PC-3 (cell line): ENCODE measurements at regions not wholly inside any gene's neighbourhood (a gene's known extent, or its start where the extent isn't known, plus 50 kb on each side); places are given as distances from the start of the nearest gene placed in this dataset.

Experiments
- ATAC-seq: fragments of 200-7000 bp; cut with Tn5 transposase; 2 replicates; pipeline ENCODE4 v1.9.1; 2020; ENCODE audit warnings: mild to moderate bottlenecking, moderate library complexity
- BruUV-seq: library from RNA; stranded (reverse); fragments of 400-500 nt; replicated peaks from 2 replicates; lab custom pipeline; 2021; lab: Mats Ljungman, UMichigan
- CTCF ChIA-PET: fragments of 300-600 bp; sonication (Branson Sonifier 250); formaldehyde crosslinking; loops from one replicate; lab custom pipeline; 2022; ENCODE audit warnings: antibody characterized with exemption; lab: Charles Lee
- POLR2A ChIA-PET: fragments of 300-600 bp; sonication (Branson Sonifier 250); formaldehyde crosslinking; loops from one replicate; lab custom pipeline; 2022; ENCODE audit warnings: antibody characterized with exemption; ENCODE audit not compliant: unreplicated experiment; lab: Charles Lee
- DNase-seq: peaks from one replicate; pipeline ENCODE4 v3.0.0-alpha.2; 2015
- H2AFZ ChIP-seq: fragments of 300-600 bp; sonication (generic); 2 replicates; pipeline ENCODE4 v1.6.0; 2016; ENCODE audit warnings: antibody characterized with exemption, low read length
- H3F3A ChIP-seq: fragments of 300-600 bp; sonication (generic); one replicate; pipeline ENCODE4 v1.6.0; 2017; ENCODE audit warnings: antibody characterized with exemption, low read length, control low read depth, mild to moderate bottlenecking; ENCODE audit not compliant: unreplicated experiment
- H3K27ac ChIP-seq: fragments of 300-600 bp; sonication (generic); 2 replicates; pipeline ENCODE4 v1.5.1; 2016; ENCODE audit warnings: mild to moderate bottlenecking, low read length
- H3K27me3 ChIP-seq: fragments of 300-600 bp; sonication (generic); 2 replicates; pipeline ENCODE4 v1.6.1; 2016; ENCODE audit warnings: low read length, mixed read lengths
- H3K36me3 ChIP-seq: fragments of 300-600 bp; sonication (generic); 2 replicates; pipeline ENCODE4 v1.6.1; 2016; ENCODE audit warnings: low read depth, mixed run types, low read length, mixed read lengths
- H3K4me1 ChIP-seq: fragments of 300-600 bp; sonication (generic); 2 replicates; pipeline ENCODE4 v1.5.1; 2016; ENCODE audit warnings: low read length; ENCODE audit not compliant: insufficient read depth
- H3K4me2 ChIP-seq: fragments of 300-600 bp; sonication (generic); 2 replicates; pipeline ENCODE4 v1.6.0; 2016; ENCODE audit warnings: low read length
- H3K4me3 ChIP-seq: fragments of 300-600 bp; sonication (generic); 2 replicates; pipeline ENCODE4 v1.5.1; 2016; ENCODE audit warnings: mild to moderate bottlenecking, low read length, mixed read lengths
- H3K79me2 ChIP-seq: fragments of 300-600 bp; sonication (generic); 2 replicates; pipeline ENCODE4 v1.6.1; 2017; ENCODE audit warnings: low read length, mixed read lengths
- H3K9ac ChIP-seq: fragments of 300-600 bp; sonication (generic); 2 replicates; pipeline ENCODE4 v1.6.0; 2016; ENCODE audit warnings: mild to moderate bottlenecking, low read length
- H3K9me2 ChIP-seq: fragments of 300-600 bp; sonication (generic); replicated peaks from 2 replicates; pipeline ENCODE4 v1.6.1; 2016; ENCODE audit warnings: mixed run types, low read length, mixed read lengths
- H3K9me3 ChIP-seq: fragments of 300-600 bp; sonication (generic); 2 replicates; pipeline ENCODE4 v1.6.1; 2016; ENCODE audit warnings: low read length, mixed read lengths
- H4K20me1 ChIP-seq: fragments of 300-600 bp; sonication (generic); 2 replicates; pipeline ENCODE4 v1.6.1; 2016; ENCODE audit warnings: low read length, mixed read lengths
- EZH2 ChIP-seq: fragments of 300-600 bp; sonication (generic); IDR thresholded peaks from one replicate; pipeline ENCODE4 v1.6.1; 2017; ENCODE audit warnings: antibody characterized with exemption, mild to moderate bottlenecking, low read length; ENCODE audit not compliant: unreplicated experiment
- EZH2phosphoT487 ChIP-seq: fragments of 300-600 bp; sonication (generic); IDR thresholded peaks from 2 replicates; pipeline ENCODE4 v1.6.1; 2018; ENCODE audit warnings: mild to moderate bottlenecking, antibody characterized with exemption, low read length, borderline replicate concordance
- intact Hi-C: fragments of 100-400 bp; cut with micrococcal nuclease; formaldehyde crosslinking; loops from 2 replicates; pipeline ENCODE4 v1.9.0; 2023
- TF ChIP-seq, protein P1 (sequence below): fragments of 300-600 bp; sonication (generic); conservative IDR thresholded peaks from 2 replicates; pipeline ENCODE4 v1.5.1; 2017; ENCODE audit warnings: antibody characterized with exemption, low read depth, mild to moderate bottlenecking, low read length

DNA sequence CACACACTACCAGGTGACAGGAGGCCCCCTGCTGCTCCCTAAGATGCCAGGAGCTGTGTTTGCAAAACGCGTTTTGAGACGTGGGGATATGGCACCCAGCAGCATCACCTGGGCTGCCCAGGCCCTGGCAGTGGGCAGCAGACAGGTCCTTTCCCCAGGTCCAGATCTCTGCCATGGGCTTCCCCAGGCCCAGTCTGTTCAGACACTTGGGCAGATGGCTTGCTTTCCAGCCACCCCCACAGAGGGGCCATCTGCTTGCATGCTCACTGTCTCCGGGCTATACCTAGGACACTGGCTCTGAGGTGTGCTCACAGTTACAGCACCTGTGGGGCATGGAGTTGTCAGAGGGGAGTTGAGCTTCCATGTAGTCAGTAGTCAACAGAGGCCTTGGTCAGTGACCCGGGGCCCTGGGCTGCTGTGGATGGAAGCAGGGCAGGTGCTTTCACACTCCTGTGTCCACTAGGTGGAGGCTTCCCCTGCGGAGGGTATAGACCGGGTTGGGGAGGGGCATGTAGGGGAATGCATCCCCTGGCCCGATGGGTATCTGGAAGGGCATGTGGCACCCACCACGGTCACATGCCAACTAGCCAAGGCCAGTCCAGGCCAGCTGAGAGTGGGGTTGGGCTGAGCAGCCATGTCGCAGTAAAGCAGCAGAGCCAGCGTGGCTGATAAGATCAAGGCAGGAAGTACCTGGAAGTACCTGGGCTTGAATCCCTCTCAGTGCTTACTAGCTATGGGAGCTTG, 185.4 kb upstream of the SLC24A3 start:
- no peak overlapping the region for H2AFZ ChIP-seq
- CTCF ChIA-PET = no interaction called here
- H4K20me1 ChIP-seq = no peaks in the 10 kb centered on the region
- H3K79me2 ChIP-seq = no peaks in the 10 kb centered on the region
- peaks cover 43% of the 10 kb centered on the region for H3K27me3 ChIP-seq
- no peaks in the 10 kb centered on the region for H3K36me3 ChIP-seq
- no peak for DNase-seq
- H3K4me1 ChIP-seq = no peaks in the 10 kb centered on the region
- no peaks in the 10 kb centered on the region for H3F3A ChIP-seq
- H3K9me2 ChIP-seq = no peaks in the 10 kb centered on the region
- H3K27ac ChIP-seq = no peak overlapping the region
- H3K4me2 ChIP-seq = no peak overlapping the region
- intact Hi-C loops = no loop called here
- H3K9me3 ChIP-seq = no peaks in the 10 kb centered on the region
- no peak for TF ChIP-seq EZH2
- TF ChIP-seq, protein P1, sequence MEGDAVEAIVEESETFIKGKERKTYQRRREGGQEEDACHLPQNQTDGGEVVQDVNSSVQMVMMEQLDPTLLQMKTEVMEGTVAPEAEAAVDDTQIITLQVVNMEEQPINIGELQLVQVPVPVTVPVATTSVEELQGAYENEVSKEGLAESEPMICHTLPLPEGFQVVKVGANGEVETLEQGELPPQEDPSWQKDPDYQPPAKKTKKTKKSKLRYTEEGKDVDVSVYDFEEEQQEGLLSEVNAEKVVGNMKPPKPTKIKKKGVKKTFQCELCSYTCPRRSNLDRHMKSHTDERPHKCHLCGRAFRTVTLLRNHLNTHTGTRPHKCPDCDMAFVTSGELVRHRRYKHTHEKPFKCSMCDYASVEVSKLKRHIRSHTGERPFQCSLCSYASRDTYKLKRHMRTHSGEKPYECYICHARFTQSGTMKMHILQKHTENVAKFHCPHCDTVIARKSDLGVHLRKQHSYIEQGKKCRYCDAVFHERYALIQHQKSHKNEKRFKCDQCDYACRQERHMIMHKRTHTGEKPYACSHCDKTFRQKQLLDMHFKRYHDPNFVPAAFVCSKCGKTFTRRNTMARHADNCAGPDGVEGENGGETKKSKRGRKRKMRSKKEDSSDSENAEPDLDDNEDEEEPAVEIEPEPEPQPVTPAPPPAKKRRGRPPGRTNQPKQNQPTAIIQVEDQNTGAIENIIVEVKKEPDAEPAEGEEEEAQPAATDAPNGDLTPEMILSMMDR = peak; percentile 60
- no peak overlapping the region for H3K4me3 ChIP-seq
- no peak overlapping the region for H3K9ac ChIP-seq
- no TSS peak for BruUV-seq
- no peak for ATAC-seq
- POLR2A ChIA-PET = no interaction called here

DNA sequence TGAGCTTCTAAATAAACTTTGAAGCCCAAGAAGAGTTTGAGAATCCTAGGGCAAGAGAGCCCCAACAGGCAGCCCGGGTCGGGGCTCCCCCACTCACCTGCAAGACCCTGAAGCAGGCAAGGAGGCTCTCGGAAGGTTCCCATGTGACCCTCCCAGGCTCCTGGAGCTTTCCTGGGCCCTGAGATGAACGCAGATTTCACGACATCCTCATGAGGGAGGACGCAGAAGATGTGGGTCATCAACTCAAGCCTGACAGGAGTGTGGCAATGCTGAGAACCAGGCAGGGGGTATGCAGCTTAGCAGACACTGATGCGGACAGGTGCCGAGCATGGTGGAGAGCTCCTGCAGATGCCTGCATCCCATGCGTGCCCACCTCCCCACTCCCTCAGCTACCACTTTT, 184.5 kb upstream of the SLC24A3 start:
- no TSS peak for BruUV-seq
- Histone ChIP-seq H3K36me3 (no peaks in the 10 kb centered on the region), H2AFZ (no peak overlapping the region), H3K4me2 (no peak overlapping the region), H3K4me3 (no peak overlapping the region), H3K27me3 (peaks cover 37% of the 10 kb centered on the region), H3K9me3 (no peaks in the 10 kb centered on the region), H3K9me2 (no peaks in the 10 kb centered on the region), H4K20me1 (no peaks in the 10 kb centered on the region), H3K9ac (no peak overlapping the region), H3F3A (no peaks in the 10 kb centered on the region), H3K4me1 (no peaks in the 10 kb centered on the region), H3K27ac (no peak overlapping the region), H3K79me2 (no peaks in the 10 kb centered on the region)
- TF ChIP-seq, protein P1 = no peak
- TF ChIP-seq EZH2phosphoT487 = no peak
- TF ChIP-seq EZH2 = no peak
- intact Hi-C loops = no loop called here
- CTCF ChIA-PET = no interaction called here
- ATAC-seq (no peak), DNase-seq (no peak)
- POLR2A ChIA-PET = no interaction called here

GRCh38 chr20:19041787-19042186, 170.7 kb upstream of the SLC24A3 start:
- intact Hi-C loops = no loop called here
- Histone ChIP-seq H3K9me3 (no peaks in the 10 kb centered on the region), H3K4me3 (no peak overlapping the region), H3K79me2 (no peaks in the 10 kb centered on the region), H3K4me2 (no peak overlapping the region), H3K27ac (no peak overlapping the region), H4K20me1 (no peaks in the 10 kb centered on the region), H3K36me3 (no peaks in the 10 kb centered on the region), H3K9me2 (no peaks in the 10 kb centered on the region), H3K9ac (no peak overlapping the region), H3K27me3 (peaks cover 25% of the 10 kb centered on the region), H2AFZ (no peak overlapping the region), H3K4me1 (peaks cover under 1% of the 10 kb centered on the region; the same call in 1 of the 2 replicates), H3F3A (no peaks in the 10 kb centered on the region)
- CTCF ChIA-PET = interaction anchor here (0.5 kb wide), 1 partner anchor 222 kb away, joined by 3 read pairs; no protein-coding TSS in a partner anchor
- no peak for ATAC-seq
- DNase-seq = no peak
- BruUV-seq = no TSS peak
- TF ChIP-seq EZH2phosphoT487 = no peak
- TF ChIP-seq, protein P1 = no peak
- no peak for TF ChIP-seq EZH2
- POLR2A ChIA-PET = no interaction called here
